RKO (cell line): ENCODE measurements at regions not wholly inside any gene's neighbourhood (a gene's known extent, or its start where the extent isn't known, plus 50 kb on each side); places are given as distances from the start of the nearest gene placed in this dataset.

ENCODE experiments used
- DNase-seq: peaks from one replicate; pipeline ENCODE4 v3.0.0-alpha.2; 2016; ENCODE audit warnings: low spot score

GRCh38 chr4:148812101-148812500 is 369.9 kb upstream of the NR3C2 start:
- DNase-seq: no peak

DNA sequence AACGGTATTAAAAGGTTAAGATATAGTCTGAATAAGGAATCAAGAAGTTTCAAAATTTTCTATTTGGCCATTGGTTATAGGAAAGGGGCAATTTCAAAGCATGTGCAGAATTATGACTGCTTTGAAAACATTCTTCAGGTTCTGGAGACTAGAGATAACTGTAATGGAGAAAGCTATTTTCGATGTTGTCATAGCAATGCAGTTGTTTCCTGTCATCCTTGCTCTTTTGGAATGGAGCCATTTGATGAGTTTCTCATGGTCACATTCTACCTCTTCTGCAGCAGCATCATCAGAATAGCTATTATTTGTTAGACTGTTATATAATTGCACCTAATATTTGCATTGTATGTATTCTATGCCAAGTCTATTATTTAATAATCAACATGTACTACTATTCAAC is 368.2 kb upstream of the NR3C2 start:
- DNase-seq: no peak

DNA sequence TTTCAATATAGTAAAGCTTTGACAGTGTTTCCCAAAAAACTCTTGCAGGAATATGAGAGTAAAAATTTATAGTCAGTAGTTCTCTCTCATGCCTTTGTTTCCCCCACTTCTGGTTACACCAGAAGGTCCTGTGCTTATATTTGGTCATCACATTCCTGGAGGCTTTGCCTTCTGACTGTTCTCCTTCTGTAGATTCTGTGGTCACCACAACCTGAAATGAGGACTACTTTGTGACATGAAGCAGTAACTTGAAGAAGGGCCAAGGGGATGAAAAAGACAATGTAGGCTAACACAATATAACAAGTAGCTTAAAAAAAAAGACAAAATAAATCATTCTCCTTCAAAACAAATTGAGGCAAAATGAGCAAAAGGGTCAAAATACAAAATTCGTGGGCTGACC is 366.2 kb upstream of the NR3C2 start:
- DNase-seq: no peak

DNA sequence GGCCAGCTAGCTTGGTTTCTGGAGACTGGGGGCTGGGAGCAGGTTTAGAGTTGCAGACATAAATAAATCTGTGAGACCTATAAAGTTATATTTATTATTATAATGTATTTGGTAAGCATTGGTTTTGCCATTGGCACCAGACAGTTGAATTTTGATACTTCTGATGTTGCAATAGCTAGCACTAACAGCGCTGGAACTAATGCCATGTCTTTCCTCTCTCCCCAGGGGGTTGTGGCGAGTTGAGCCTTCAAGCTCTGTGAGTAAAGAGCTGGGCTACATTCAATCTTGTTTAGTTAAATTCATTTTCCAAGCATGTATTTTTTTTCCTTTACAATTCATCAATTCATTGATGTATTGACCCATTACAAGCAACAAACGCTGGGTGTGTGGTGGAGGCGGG is 358.7 kb upstream of the NR3C2 start:
- no peak for DNase-seq

DNA sequence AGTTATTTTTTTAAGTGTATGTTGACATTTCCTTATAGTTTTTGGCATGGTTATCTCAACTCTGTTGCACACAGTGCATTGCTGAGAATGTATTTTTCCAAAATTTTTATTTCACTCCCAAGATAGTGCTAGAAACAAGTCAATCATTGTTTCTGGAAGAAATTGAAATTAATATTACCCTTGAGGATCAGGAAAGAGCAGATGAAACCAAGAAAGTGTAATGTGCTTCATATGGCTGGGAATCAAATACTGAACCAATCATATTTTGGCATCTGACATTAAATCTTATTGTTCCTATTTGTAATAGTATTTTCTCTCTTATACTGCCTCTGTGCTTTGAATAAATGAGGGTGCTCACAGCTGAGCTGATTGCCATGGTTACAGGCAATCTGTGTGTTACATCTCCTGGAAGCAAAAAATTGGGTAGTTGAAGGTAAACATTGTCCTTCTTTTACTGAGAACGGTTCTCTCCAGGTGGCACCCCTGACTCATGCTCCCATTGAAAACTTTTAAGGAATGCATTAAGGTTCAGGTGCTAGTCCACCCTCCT is 358.2 kb upstream of the NR3C2 start:
- DNase-seq: no peak

- DNase-seq: no peak
These were observed 353.1 kb upstream of the NR3C2 start for GRCh38 chr4:148795156-148795864.

- no peak for DNase-seq
These were observed 351.0 kb upstream of the NR3C2 start for GRCh38 chr4:148793221-148793620.

DNA sequence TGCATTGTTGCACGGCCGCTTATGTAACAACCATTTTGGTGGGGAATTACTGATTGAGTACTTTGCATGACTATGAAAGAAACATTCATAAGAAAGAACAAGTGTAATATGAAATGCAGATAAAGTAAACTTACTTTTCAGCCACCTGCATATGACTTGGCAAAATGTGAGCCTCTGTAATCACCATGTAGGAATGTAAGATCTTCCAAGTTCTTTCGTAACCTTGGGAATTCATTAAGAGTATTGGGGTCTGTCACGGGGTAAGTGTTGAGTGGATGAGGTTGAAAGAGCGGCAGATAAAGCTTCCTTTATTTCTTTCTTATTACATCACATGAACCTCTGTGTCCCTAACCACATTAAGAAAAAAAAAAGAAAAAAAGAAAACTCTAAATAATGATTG is 348.5 kb upstream of the NR3C2 start:
- DNase-seq: no peak

DNA sequence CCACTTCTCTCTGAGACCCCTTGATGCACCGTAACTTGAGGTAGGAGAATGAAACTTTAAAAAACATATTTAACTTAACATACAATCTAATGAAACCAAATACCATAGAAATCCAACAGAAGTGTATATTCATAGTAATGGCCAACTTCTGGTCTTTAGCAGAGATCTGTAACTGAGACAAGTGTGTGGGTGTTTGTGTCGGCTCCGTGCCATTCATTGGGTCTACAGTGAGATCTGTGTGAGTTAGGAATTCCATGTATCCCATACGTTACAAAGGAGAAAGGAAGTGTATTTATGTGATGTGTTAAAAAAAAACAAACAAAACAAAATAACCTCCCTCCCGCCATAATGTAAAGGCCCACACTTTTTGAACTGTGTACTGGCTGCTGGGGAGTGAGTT is 348.0 kb upstream of the NR3C2 start:
- DNase-seq: no peak

DNA sequence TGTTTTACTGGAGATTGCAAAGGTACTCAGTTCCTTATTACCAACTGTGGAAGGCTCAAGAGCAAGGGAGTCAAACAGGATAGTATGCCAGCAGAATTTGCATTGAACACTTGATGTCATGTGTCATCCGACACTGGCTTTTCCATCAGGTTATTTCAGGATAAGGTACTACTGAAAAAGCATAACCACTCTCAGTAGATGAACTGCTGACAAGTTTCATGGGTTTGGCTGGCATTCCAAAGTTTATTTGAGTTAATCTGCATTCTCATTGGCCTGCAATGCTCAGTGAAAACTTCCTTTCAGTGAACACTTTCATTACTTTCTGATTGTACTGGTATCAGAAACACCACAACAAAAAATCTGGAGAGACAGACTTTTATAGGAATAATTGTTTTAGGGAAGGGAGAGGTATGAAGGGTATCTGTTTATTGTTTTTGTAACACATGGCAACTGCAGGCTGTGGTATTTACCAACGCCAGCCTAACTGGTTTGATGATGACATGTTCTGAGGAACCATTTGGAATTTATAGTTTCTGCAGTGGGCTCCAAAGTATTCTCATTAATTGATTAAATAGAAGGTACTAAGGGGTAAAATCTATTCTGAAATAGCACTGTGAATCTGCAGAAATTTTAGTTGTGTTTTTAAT is 345.7 kb upstream of the NR3C2 start:
- DNase-seq: no peak

- DNase-seq: no peak
These were observed 345.1 kb upstream of the NR3C2 start for GRCh38 chr4:148787285-148787684.

DNA sequence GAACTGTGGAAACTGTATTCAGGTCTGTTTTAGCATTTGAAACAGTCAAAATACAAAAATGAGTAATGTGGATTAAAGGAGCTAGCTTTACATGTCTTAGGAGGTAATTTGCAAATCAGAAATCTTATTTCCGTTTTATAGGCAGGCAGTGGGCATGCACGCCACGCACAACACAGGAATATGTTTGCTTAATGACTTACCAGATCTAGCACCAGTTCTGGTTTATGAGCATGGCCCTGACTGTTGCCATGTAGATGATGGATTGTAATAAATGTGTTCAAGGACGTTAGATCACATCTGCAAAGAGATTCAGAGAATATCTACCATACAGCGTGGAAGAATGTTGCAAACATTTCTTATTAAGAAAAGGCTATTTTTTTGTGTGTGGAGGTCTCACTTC is 344.5 kb upstream of the NR3C2 start:
- DNase-seq: no peak

DNA sequence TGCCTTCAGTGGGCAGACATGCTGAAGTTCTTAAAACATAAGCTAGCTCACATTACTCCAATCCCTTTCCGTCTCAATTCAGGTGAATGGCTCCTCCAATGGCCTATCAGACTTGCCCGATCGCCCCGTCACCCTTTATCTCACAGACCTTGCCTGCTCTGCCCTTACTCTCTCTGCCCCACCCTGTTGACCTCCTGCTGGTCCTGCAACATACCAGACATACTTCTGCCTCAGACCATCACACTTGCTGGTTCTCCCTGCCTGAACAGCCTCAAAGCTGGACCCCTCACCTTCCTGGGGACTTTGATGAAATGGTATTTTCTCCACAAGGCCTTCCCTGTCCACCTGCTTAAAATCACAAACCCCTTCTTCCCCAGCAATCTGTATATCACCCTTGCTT is 340.1 kb upstream of the NR3C2 start:
- DNase-seq: no peak

GRCh38 chr4:148780426-148781005 is 338.3 kb upstream of the NR3C2 start:
- no peak for DNase-seq

- DNase-seq: no peak
These were observed 337.6 kb upstream of the NR3C2 start for GRCh38 chr4:148779771-148780170.

- DNase-seq: no peak
These were observed 336.9 kb upstream of the NR3C2 start for GRCh38 chr4:148778980-148779675.

- DNase-seq: no peak
These were observed 334.7 kb upstream of the NR3C2 start for GRCh38 chr4:148776941-148777340.

- DNase-seq: no peak
These were observed 331.9 kb upstream of the NR3C2 start for GRCh38 chr4:148774134-148774533.

DNA sequence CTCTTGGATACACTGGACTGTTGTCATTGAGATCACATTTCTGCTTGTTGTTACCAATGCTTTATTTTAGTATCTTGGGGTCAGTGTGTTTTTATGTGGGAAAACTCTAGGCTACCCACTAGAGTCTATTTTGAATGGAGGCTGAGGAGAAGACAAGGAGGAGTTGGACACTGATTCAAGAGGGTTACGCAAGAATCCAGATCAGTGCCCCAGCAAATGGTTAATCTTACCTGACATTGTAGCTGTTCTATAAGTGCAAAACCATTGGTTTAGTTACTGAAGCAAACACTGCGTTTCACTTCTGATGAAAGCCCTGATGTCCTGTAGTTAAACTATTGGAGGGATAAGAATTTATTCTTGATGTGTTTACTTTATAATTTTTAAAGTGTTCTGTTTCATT is 331.1 kb upstream of the NR3C2 start:
- no peak for DNase-seq

DNA sequence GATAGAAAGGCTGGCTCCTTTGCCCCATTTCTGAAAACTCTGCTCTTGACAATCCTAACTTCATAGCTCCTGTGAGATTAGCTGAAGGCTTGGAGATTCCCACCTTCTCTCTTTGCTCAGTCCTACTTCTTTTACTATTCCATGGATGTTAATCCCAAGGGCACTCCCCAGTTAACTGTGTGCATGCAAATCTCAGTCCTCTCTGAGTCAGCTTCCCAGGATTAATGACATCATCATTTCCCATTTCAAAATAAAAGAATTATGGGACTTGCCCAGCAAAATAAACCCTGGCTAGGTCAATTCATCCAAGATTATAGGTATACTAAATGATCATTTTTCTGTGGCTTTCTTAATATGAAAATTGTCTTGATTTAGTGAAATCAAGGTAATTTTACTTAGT is 328.6 kb upstream of the NR3C2 start:
- DNase-seq: no peak

DNA sequence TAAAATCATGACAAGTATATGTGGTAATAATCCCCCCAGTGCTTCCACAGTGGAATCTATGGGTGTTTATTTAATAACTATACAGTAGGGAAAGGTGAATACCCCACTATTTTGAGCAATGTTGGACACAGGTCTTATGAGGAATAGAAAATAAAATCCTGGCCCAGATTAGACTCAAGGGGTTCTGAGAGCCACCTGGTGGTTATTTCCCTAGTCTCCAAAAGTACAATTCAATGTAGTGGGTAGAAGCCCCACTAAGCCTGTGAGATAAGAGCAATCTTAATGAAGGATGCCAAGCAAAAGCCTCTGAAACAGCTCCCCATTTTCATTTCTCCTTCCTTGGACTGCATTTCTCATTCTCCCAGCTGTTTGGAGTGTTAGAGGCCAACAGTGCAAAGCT is 328.2 kb upstream of the NR3C2 start:
- no peak for DNase-seq

DNA sequence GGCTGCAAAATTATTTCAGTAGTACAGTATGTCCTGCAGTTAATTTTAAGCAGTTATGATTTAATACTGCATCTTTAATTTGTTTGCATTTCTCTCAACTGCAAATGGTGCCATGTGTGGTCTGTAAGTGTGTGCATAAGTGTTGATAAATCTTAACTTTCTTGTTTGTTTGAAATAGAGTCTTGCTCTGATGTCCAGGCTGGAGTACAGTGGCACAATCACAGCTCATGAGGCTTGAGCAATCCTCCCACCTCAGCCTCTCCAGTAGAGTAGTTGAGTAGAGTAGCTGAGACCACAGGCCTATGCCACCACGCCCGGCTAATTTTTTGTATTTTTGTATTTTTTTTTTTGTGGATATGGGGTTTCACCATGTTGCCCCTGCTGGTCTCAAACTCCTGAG is 322.5 kb upstream of the NR3C2 start:
- no peak for DNase-seq

DNA sequence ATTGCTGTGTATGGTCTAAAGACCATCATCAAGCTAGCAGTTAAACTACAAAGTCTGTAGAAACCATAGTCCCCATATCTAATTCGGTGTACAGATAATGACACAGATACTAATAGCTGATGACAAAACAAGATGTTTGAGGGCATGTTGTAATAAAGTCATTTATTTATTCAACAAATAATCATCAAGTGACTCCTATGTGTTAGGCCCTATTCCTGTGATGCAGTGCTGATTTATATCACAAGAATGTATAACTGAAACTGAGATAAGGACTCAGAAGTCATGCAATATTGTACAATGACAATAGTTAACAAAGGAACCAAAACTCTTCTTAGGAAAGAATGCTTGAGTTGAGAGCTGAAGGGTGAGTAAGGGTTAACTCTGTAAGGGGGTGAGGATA is 315.0 kb upstream of the NR3C2 start:
- DNase-seq: no peak
